ENCODE measurements at regions not wholly inside any gene's neighbourhood (a gene's known extent, or its start where the extent isn't known, plus 50 kb on each side); places are given as distances from the start of the nearest gene placed in this dataset.

GRCh38 chr14:58947814-58948445 is 240.5 kb upstream of the DAAM1 start:
- DNase-seq (ENCODE audit: low read depth), result peak; percentile 24

GRCh38 chr14:58950555-58950954 is 237.9 kb upstream of the DAAM1 start:
- DNase-seq (ENCODE audit: low read depth), result no peak

GRCh38 chr14:58951143-58951542 is 237.3 kb upstream of the DAAM1 start:
- DNase-seq (ENCODE audit: low read depth), result no peak

GRCh38 chr14:58954052-58954451 is 234.4 kb upstream of the DAAM1 start:
- no peak for DNase-seq (ENCODE audit: low read depth)

GRCh38 chr14:58954901-58955861 is 233.3 kb upstream of the DAAM1 start:
- peak; percentile 61 for DNase-seq (ENCODE audit: low read depth)

- no peak for DNase-seq (ENCODE audit: low read depth)
Observed at GRCh38 chr14:58961045-58961731, 227.3 kb upstream of the DAAM1 start.

- DNase-seq (ENCODE audit: low read depth), result no peak
Observed at GRCh38 chr14:58963873-58964597, 224.4 kb upstream of the DAAM1 start.

GRCh38 chr14:58964598-58964928 is 223.9 kb upstream of the DAAM1 start:
- no peak for DNase-seq (ENCODE audit: low read depth)

GRCh38 chr14:58965601-58966000 is 222.9 kb upstream of the DAAM1 start:
- no peak for DNase-seq (ENCODE audit: low read depth)

- DNase-seq (ENCODE audit: low read depth), result no peak
Observed at GRCh38 chr14:58966997-58967396, 221.5 kb upstream of the DAAM1 start.

GRCh38 chr14:58969951-58970751 is 218.3 kb upstream of the DAAM1 start:
- peak; percentile 6 for DNase-seq (ENCODE audit: low read depth)

- no peak for DNase-seq (ENCODE audit: low read depth)
Observed at GRCh38 chr14:58972233-58973017, 216.0 kb upstream of the DAAM1 start.

GRCh38 chr14:58977366-58977765 is 211.1 kb upstream of the DAAM1 start:
- peak; percentile 36 for DNase-seq (ENCODE audit: low read depth)

GRCh38 chr14:58978343-58978742 is 210.1 kb upstream of the DAAM1 start:
- DNase-seq (ENCODE audit: low read depth), result peak; percentile 64

GRCh38 chr14:58979325-58979724 is 209.1 kb upstream of the DAAM1 start:
- DNase-seq (ENCODE audit: low read depth), result no peak

GRCh38 chr14:58981840-58982239 is 206.6 kb upstream of the DAAM1 start:
- no peak for DNase-seq (ENCODE audit: low read depth)

- no peak for DNase-seq (ENCODE audit: low read depth)
Observed at GRCh38 chr14:58985786-58986185, 202.7 kb upstream of the DAAM1 start.

GRCh38 chr14:58987591-58987990 is 200.9 kb upstream of the DAAM1 start:
- no peak for DNase-seq (ENCODE audit: low read depth)

- no peak for DNase-seq (ENCODE audit: low read depth)
Observed at GRCh38 chr14:58992935-58993334, 195.5 kb upstream of the DAAM1 start.

GRCh38 chr14:58994130-58994529 is 194.3 kb upstream of the DAAM1 start:
- no peak for DNase-seq (ENCODE audit: low read depth)

- peak; percentile 40 for DNase-seq (ENCODE audit: low read depth)
Observed at GRCh38 chr14:59004012-59004411, 184.5 kb upstream of the DAAM1 start.

All from EH (cell line).